Kidney (tissue), 13 donors: ENCODE measurements at regions not wholly inside any gene's neighbourhood (a gene's known extent, or its start where the extent isn't known, plus 50 kb on each side); places are given as distances from the start of the nearest gene placed in this dataset.

Experiments
- DNase-seq, 5 donors: peaks; one replicate each; pipeline ENCODE4 v3.0.0-alpha.2; 2013 to 2020
- FAIRE-seq: peaks from 2 replicates; lab custom pipeline; 2012; peaks lifted over from hg19 to GRCh38; lab: Jason Lieb, UNC
- H3K27ac ChIP-seq, 2 donors: one replicate each; pipeline ENCODE4 v1.7.0; 2013; ENCODE audit warnings: low read depth in 2 of 2, low read length in 2 of 2, inconsistent platforms in 1 of 2
- H3K27me3 ChIP-seq: one replicate; pipeline ENCODE4 v1.7.1; 2013; ENCODE audit warnings: low read length, inconsistent platforms; ENCODE audit not compliant: control insufficient read depth, insufficient read depth
- H3K36me3 ChIP-seq, 3 donors: one replicate each; pipeline versions ENCODE4 v1.7.0 to v1.7.1; 2013; ENCODE audit warnings: low read length in 3 of 3, control low read depth in 1 of 3, inconsistent platforms in 1 of 3; ENCODE audit not compliant: insufficient read depth in 3 of 3, control insufficient read depth in 2 of 3
- H3K4me1 ChIP-seq, 3 donors: one replicate each; pipeline versions ENCODE4 v1.7.0 to v1.7.1; 2013; ENCODE audit warnings: low read length in 3 of 3, inconsistent platforms in 1 of 3, low read depth in 1 of 3; ENCODE audit not compliant: control insufficient read depth in 2 of 3, insufficient read depth in 2 of 3
- H3K4me3 ChIP-seq, 3 donors: one replicate each; pipeline versions ENCODE4 v1.7.0 to v1.8.1; 2013; ENCODE audit warnings: low read length in 3 of 3, control low read depth in 1 of 3, inconsistent platforms in 1 of 3
- H3K9ac ChIP-seq, 3 donors: one replicate each; pipeline versions ENCODE4 v1.7.0 to v1.7.1; 2013; ENCODE audit warnings: low read length in 3 of 3, control low read depth in 1 of 3, inconsistent platforms in 1 of 3
- H3K9me3 ChIP-seq, 3 donors: one replicate each; pipeline versions ENCODE4 v1.7.0 to v1.7.1; 2013; ENCODE audit warnings: low read length in 3 of 3, control low read depth in 1 of 3, inconsistent platforms in 1 of 3; ENCODE audit not compliant: control insufficient read depth in 2 of 3, insufficient read depth in 1 of 3
- intact Hi-C: fragments of 100-400 bp; cut with DNase I; formaldehyde crosslinking; loops from one replicate; pipeline ENCODE4 v1.11.1; 2022
- TF ChIP-seq, protein P1 (sequence below): IDR thresholded peaks from 3 replicates; pipeline ENCODE4 v1.5.1; 2012; ENCODE audit warnings: mild to moderate bottlenecking, moderate library complexity, borderline replicate concordance; ENCODE audit not compliant: insufficient read depth; ENCODE audit errors: extremely low read depth
- donor health status: control.
- donor health status: control.
- donor health status: control.
- donor health status: control.
- donor health status: control.
- donor health status: DM: yes; HTN: yes; CAD: no.
- donor health status: Normal renal cell carcinoma (clear cell type).

DNA sequence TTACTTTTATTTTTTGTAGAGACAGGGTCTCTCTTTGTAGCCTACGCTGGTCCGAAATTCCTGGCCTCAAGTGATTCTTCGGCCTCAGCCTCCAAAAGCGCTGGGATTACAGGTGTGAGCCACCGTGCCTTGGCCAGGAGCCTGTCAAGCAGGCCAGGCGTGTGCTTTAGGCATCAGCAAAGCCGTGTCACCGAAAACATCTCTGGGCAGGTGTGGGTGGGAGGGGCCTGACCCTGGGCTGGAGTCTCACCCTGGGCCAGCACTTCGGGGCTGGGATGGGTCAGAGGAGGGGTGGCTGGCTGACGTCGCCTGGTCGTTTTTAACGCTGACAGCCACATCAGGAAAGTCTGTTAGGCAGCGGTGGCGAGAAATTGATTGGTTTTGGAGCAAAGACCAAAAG lies 80.9 kb downstream of the UNCX start:
- DNase-seq: peak in 1 of 5 donors; percentile 14
- Histone ChIP-seq H3K4me3 (no peak overlapping the region), H3K27me3 (no peaks in the 10 kb centered on the region), H3K9ac (no peak overlapping the region), H3K36me3 (no peaks in the 10 kb centered on the region), H3K9me3 (no peaks in the 10 kb centered on the region), H3K4me1 (no peaks in the 10 kb centered on the region), H3K27ac (no peak overlapping the region)
- FAIRE-seq: no peak
- TF ChIP-seq, protein P1, sequence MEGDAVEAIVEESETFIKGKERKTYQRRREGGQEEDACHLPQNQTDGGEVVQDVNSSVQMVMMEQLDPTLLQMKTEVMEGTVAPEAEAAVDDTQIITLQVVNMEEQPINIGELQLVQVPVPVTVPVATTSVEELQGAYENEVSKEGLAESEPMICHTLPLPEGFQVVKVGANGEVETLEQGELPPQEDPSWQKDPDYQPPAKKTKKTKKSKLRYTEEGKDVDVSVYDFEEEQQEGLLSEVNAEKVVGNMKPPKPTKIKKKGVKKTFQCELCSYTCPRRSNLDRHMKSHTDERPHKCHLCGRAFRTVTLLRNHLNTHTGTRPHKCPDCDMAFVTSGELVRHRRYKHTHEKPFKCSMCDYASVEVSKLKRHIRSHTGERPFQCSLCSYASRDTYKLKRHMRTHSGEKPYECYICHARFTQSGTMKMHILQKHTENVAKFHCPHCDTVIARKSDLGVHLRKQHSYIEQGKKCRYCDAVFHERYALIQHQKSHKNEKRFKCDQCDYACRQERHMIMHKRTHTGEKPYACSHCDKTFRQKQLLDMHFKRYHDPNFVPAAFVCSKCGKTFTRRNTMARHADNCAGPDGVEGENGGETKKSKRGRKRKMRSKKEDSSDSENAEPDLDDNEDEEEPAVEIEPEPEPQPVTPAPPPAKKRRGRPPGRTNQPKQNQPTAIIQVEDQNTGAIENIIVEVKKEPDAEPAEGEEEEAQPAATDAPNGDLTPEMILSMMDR: no peak
- intact Hi-C loops: no loop called here

DNA sequence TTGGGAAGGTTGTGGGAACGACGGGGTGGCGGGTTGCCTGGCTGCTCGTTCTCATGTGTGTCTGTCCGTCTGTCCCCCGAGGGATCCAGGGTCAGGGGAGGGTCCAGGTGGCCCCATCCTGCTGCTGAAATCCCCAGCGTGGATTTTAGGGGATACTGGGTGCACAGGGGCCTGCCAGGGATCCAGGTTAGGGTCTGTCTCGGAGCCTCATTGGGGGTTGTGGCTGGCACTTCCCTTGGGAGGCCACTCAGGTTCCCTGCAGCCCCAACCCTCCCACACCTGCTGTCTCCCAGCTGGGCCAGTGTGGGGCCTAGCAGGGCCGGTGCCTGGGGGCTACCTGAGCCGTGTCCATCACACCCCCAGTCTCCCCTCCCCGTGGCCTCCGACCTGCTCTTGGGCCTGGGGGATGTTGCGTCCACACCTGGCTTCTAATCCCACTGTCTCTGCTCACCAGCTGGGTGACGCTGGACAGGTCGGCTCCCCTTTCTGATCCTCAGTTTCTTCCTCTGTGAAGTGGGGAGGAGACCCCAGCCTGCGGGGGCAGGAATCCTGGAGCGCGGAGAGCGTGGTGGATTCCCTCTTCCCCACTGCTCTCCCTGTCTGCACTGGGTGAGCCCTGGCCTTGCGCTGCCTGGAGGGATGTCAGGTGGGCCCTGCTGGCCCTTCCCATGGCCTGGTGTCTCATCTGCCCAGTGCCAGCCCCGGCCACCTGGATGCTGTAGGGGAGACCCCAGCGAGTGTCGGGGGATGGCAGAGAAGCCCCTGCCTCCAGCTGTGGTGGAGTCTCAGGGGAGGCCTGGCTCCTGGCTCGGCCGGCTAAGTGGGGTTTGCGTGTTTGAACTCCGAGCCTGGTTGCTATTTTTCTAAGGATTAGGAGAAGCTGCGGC lies 81.6 kb downstream of the UNCX start:
- no peaks in the 10 kb centered on the region for H3K27me3 ChIP-seq
- no peak overlapping the region for H3K9ac ChIP-seq
- no peaks in the 10 kb centered on the region for H3K36me3 ChIP-seq
- no peaks in the 10 kb centered on the region for H3K9me3 ChIP-seq
- intact Hi-C loops: no loop called here
- no peak overlapping the region for H3K27ac ChIP-seq
- H3K4me3 ChIP-seq: no peak overlapping the region
- H3K4me1 ChIP-seq: no peaks in the 10 kb centered on the region
- DNase-seq (peak in 1 of 5 donors; percentile 63), FAIRE-seq (no peak)
- TF ChIP-seq, protein P1: no peak

DNA sequence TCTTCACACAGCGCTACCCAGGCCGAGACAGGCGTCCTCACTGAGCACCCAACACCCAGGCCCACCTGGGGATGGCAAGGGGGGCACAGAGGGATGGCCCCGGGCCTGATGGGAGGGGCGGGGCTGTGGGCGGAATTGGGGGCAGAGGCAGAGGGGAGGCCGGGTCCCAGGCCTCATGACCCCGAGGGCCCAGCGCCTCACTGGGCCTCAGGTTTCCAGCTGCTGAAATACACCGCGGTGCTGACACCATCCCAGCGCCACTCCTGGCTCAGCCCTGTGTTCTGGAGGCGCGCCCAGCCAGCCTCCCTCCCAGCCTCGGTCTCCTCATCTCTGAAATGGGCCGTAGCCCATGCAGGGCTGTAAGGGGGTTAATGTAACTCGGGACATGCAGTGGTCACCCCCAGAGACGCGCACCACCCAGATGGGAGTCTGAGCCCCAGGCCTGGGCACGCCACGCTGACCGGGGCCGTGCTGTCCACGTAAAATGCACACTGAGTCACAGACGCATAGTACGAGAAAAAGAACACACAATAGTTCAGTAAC lies 82.3 kb downstream of the UNCX start:
- no peak overlapping the region for H3K27ac ChIP-seq
- H3K27me3 ChIP-seq: no peaks in the 10 kb centered on the region
- peak in 2 of 5 donors; percentile 16 to 41 for DNase-seq
- no peaks in the 10 kb centered on the region for H3K9me3 ChIP-seq
- FAIRE-seq: no peak
- no peaks in the 10 kb centered on the region for H3K36me3 ChIP-seq
- TF ChIP-seq, protein P1: no peak
- intact Hi-C loops: no loop called here
- H3K9ac ChIP-seq: no peak overlapping the region
- H3K4me1 ChIP-seq: no peaks in the 10 kb centered on the region
- H3K4me3 ChIP-seq: no peak overlapping the region
